H9 (cell line): ENCODE measurements at regions not wholly inside any gene's neighbourhood (a gene's known extent, or its start where the extent isn't known, plus 50 kb on each side); places are given as distances from the start of the nearest gene placed in this dataset.

Source experiments
- DNase-seq: peaks from one replicate; pipeline ENCODE4 v3.0.0-alpha.2; 2017
- H2AFZ ChIP-seq: one replicate; pipeline ENCODE4 v1.6.1; 2013; ENCODE audit warnings: mild to moderate bottlenecking, low read length, control low read depth, moderate library complexity
- H2AK5ac ChIP-seq: 2 replicates; pipeline ENCODE4 v1.6.1; 2013; ENCODE audit warnings: low read length, control low read depth, mixed read lengths; ENCODE audit not compliant: insufficient read length
- H2BK120ac ChIP-seq: one replicate; pipeline ENCODE4 v1.6.1; 2013; ENCODE audit warnings: low read depth, mild to moderate bottlenecking, low read length, control low read depth, inconsistent platforms; ENCODE audit not compliant: poor library complexity, severe bottlenecking
- H2BK12ac ChIP-seq: 2 replicates; pipeline ENCODE4 v1.6.1; 2013; ENCODE audit warnings: low read length, control low read depth, mixed read lengths, low read depth; ENCODE audit not compliant: insufficient read length
- H2BK15ac ChIP-seq: 2 replicates; pipeline ENCODE4 v1.6.1; 2013; ENCODE audit warnings: low read depth, low read length, control low read depth
- H2BK20ac ChIP-seq: one replicate; pipeline ENCODE4 v1.6.1; 2013; ENCODE audit warnings: low read depth, mild to moderate bottlenecking, low read length, control low read depth, inconsistent platforms; ENCODE audit not compliant: poor library complexity, severe bottlenecking
- H2BK5ac ChIP-seq: 2 replicates; pipeline ENCODE4 v1.6.1; 2013; ENCODE audit warnings: low read length, control low read depth, mixed read lengths; ENCODE audit not compliant: insufficient read length
- H3K14ac ChIP-seq: 2 replicates; pipeline ENCODE4 v1.6.1; 2013; ENCODE audit warnings: low read length, control low read depth; ENCODE audit not compliant: insufficient read depth
- H3K18ac ChIP-seq: 2 replicates; pipeline ENCODE4 v1.6.1; 2013; ENCODE audit warnings: low read depth, mild to moderate bottlenecking, mixed read lengths, low read length, control low read depth; ENCODE audit not compliant: insufficient read length
- H3K23ac ChIP-seq: 2 replicates; pipeline ENCODE4 v1.6.1; 2013; ENCODE audit warnings: low read length, control low read depth, mixed read lengths, low read depth; ENCODE audit not compliant: insufficient read length
- H3K23me2 ChIP-seq: 2 replicates; pipeline ENCODE4 v1.6.1; 2013; ENCODE audit warnings: low read depth, mild to moderate bottlenecking, mixed read lengths, low read length, control low read depth; ENCODE audit not compliant: insufficient read length, poor library complexity, severe bottlenecking
- H3K27ac ChIP-seq: 2 replicates; pipeline ENCODE4 v1.5.1; 2013; ENCODE audit warnings: low read length, control low read depth, mixed read lengths, low read depth; ENCODE audit not compliant: insufficient read length
- H3K27me3 ChIP-seq: 2 replicates; pipeline ENCODE4 v1.6.1; 2013; ENCODE audit warnings: low read length, control low read depth, inconsistent platforms; ENCODE audit not compliant: insufficient read depth
- H3K4ac ChIP-seq: 2 replicates; pipeline ENCODE4 v1.6.1; 2013; ENCODE audit warnings: low read depth, mild to moderate bottlenecking, control low read depth, inconsistent platforms, low read length, moderate library complexity
- H3K4me1 ChIP-seq: 2 replicates; pipeline ENCODE4 v1.6.1; 2013; ENCODE audit warnings: low read length, control low read depth, inconsistent platforms; ENCODE audit not compliant: insufficient read depth
- H3K4me2 ChIP-seq: 2 replicates; pipeline ENCODE4 v1.6.1; 2013; ENCODE audit warnings: low read length, control low read depth, mixed read lengths; ENCODE audit not compliant: insufficient read length, insufficient read depth
- H3K56ac ChIP-seq: 2 replicates; pipeline ENCODE4 v1.6.1; 2013; ENCODE audit warnings: low read depth, mild to moderate bottlenecking, mixed read lengths, low read length, control low read depth; ENCODE audit not compliant: insufficient read length
- H3K79me1 ChIP-seq: 2 replicates; pipeline ENCODE4 v1.6.1; 2013; ENCODE audit warnings: low read depth, mild to moderate bottlenecking, moderate library complexity, low read length, control low read depth, inconsistent platforms; ENCODE audit not compliant: insufficient read depth, poor library complexity, severe bottlenecking
- H3K79me2 ChIP-seq: 2 replicates; pipeline ENCODE4 v1.6.1; 2013; ENCODE audit warnings: low read length, control low read depth, inconsistent platforms; ENCODE audit not compliant: insufficient read depth
- H3K9ac ChIP-seq: 2 replicates; pipeline ENCODE4 v1.6.1; 2013; ENCODE audit warnings: low read length, control low read depth, mixed read lengths; ENCODE audit not compliant: insufficient read length; ENCODE audit errors: extremely low read depth
- H3K9me3 ChIP-seq: one replicate; pipeline ENCODE4 v1.6.1; 2013; ENCODE audit warnings: low read depth, low read length, inconsistent platforms; ENCODE audit not compliant: control insufficient read depth
- H3T11ph ChIP-seq: one replicate; pipeline ENCODE4 v1.6.1; 2013; ENCODE audit warnings: mild to moderate bottlenecking, low read length, control low read depth, inconsistent platforms
- H4K20me1 ChIP-seq: one replicate; pipeline ENCODE4 v1.6.1; 2013; ENCODE audit not compliant: control insufficient read depth, insufficient read length, insufficient read depth
- H4K5ac ChIP-seq: 2 replicates; pipeline ENCODE4 v1.6.1; 2013; ENCODE audit warnings: low read depth, mild to moderate bottlenecking, mixed read lengths, low read length, control low read depth; ENCODE audit not compliant: insufficient read length
- H4K8ac ChIP-seq: replicated peaks from 2 replicates; pipeline ENCODE4 v1.6.1; 2013; ENCODE audit warnings: low read length, control low read depth, mixed read lengths, low read depth; ENCODE audit not compliant: insufficient read length
- H4K91ac ChIP-seq: 2 replicates; pipeline ENCODE4 v1.6.1; 2013; ENCODE audit warnings: low read depth, mild to moderate bottlenecking, moderate library complexity, mixed read lengths, low read length, control low read depth; ENCODE audit not compliant: insufficient read length
- H3K27ac Mint-ChIP-seq, 3 experiments: 2 replicates in 2 of 3; 3 replicates in 1 of 3; pipeline ENCODE4 v1.8.0; 2020 to 2021; ENCODE audit warnings: mixed read lengths in 3 of 3, mild to moderate bottlenecking in 1 of 3, moderate library complexity in 1 of 3
- H3K27me3 Mint-ChIP-seq: 2 replicates; pipeline ENCODE4 v1.8.0; 2021; ENCODE audit warnings: low read depth, mild to moderate bottlenecking, moderate library complexity, mixed read lengths
- H3K36me3 Mint-ChIP-seq, 3 experiments: 2 replicates in 2 of 3; 3 replicates in 1 of 3; pipeline ENCODE4 v1.8.0; 2020 to 2021; ENCODE audit warnings: low read depth in 3 of 3, mixed read lengths in 3 of 3; ENCODE audit not compliant: insufficient read depth in 1 of 3
- H3K4me1 Mint-ChIP-seq, 2 experiments: 2 replicates each; pipeline ENCODE4 v1.8.0; 2020; ENCODE audit warnings: mixed read lengths in 2 of 2
- H3K4me3 Mint-ChIP-seq, 2 experiments: 2 replicates in 1 of 2; 3 replicates in 1 of 2; pipeline ENCODE4 v1.8.0; 2020 to 2021; ENCODE audit warnings: mild to moderate bottlenecking in 2 of 2, mixed read lengths in 2 of 2, moderate library complexity in 1 of 2
- H3K9me3 Mint-ChIP-seq, 2 experiments: 2 replicates in 1 of 2; 3 replicates in 1 of 2; pipeline ENCODE4 v1.8.0; 2020; ENCODE audit warnings: mild to moderate bottlenecking in 2 of 2, mixed read lengths in 2 of 2, moderate library complexity in 1 of 2
- CTCF ChIP-seq: fragments of 200-600 bp; sonication (generic); conservative IDR thresholded peaks from 3 replicates; pipeline ENCODE4 v1.8.0; 2021; ENCODE audit warnings: antibody characterized with exemption, mild to moderate bottlenecking
- WGBS: extraction: QIAGEN DNeasy Blood & Tissue Kit; methylation state at CpG from one replicate; pipeline ENCODE4 v1.1.7; 2013; ENCODE audit warnings: missing lambda C conversion rate, low lambda C conversion rate, mixed read lengths; ENCODE audit not compliant: insufficient read length; ENCODE audit errors: extremely low coverage; 5-methylcytosine and 5-hydroxymethylcytosine counted together

- Histone ChIP-seq H3K14ac (no peak overlapping the region), H3K18ac (no peak overlapping the region), H3K23ac (no peak overlapping the region), H2BK12ac (no peak overlapping the region), H3K9ac (no peak overlapping the region), H3K56ac (no peak overlapping the region), H3K9me3 (no peaks in the 10 kb centered on the region), H3T11ph (no peak overlapping the region), H2BK120ac (no peak overlapping the region), H4K20me1 (no peaks in the 10 kb centered on the region), H3K27me3 (no peaks in the 10 kb centered on the region), H3K4ac (no peak overlapping the region), H4K5ac (no peak overlapping the region), H2AFZ (no peak overlapping the region), H3K23me2 (no peaks in the 10 kb centered on the region), H2BK20ac (no peak overlapping the region), H4K8ac (no peak overlapping the region), H2BK15ac (no peak overlapping the region), H3K79me2 (no peaks in the 10 kb centered on the region), H3K79me1 (no peaks in the 10 kb centered on the region), H3K27ac (no peak overlapping the region), H2AK5ac (no peak overlapping the region), H3K4me2 (no peak overlapping the region), H4K91ac (no peak overlapping the region), H3K4me1 (peaks cover 5% of the 10 kb centered on the region), H2BK5ac (no peak overlapping the region)
- no CpG with 5 or more reads among the region's 23 CpGs for WGBS
- Mint-ChIP-seq H3K9me3 (peaks cover 15 to 28% of the 10 kb centered on the region in 2 experiments), H3K27ac (no peak overlapping the region), H3K27me3 (no peaks in the 10 kb centered on the region), H3K4me3 (no peak overlapping the region), H3K4me1 (peaks cover 54 to 55% of the 10 kb centered on the region in 2 experiments), H3K36me3 (peaks cover 14 to 30% (median 21%) of the 10 kb centered on the region in 3 experiments)
- no peak for TF ChIP-seq CTCF
- DNase-seq = no peak
Observed at GRCh38 chr5:124976086-124976485, 229.6 kb upstream of the ZNF608 start.
